GM12878 (cell line): ENCODE measurements at regions not wholly inside any gene's neighbourhood (a gene's known extent, or its start where the extent isn't known, plus 50 kb on each side); places are given as distances from the start of the nearest gene placed in this dataset.

Experiments
- CHD1 ChIP-seq: IDR thresholded peaks from 2 replicates; pipeline ENCODE4 v1.6.1; 2012; ENCODE audit warnings: low read depth, low read length, improper control_type of control experiment
- CTCF ChIP-seq, 3 experiments: IDR thresholded peaks in 2 of 3; conservative IDR thresholded peaks in 1 of 3; 2 replicates each; pipeline ENCODE4 v1.5.1; 2011; ENCODE audit warnings: low read depth in 3 of 3, low read length in 3 of 3, mild to moderate bottlenecking in 3 of 3, control low read depth in 2 of 3, moderate library complexity in 2 of 3, inconsistent platforms in 1 of 3, mixed read lengths in 1 of 3; ENCODE audit not compliant: control insufficient read depth in 2 of 3, insufficient read depth in 1 of 3; ENCODE audit errors: extremely low read depth in 1 of 3
- KAT2A ChIP-seq: conservative IDR thresholded peaks from 2 replicates; pipeline ENCODE4 v1.6.1; 2011; ENCODE audit warnings: low read depth, low read length; ENCODE audit not compliant: control insufficient read depth
- SMC3 ChIP-seq: IDR thresholded peaks from 2 replicates; pipeline ENCODE4 v1.6.1; 2011; ENCODE audit warnings: low read length, improper control_type of control experiment, borderline replicate concordance
- SREBF2 ChIP-seq: IDR thresholded peaks from 2 replicates; pipeline ENCODE4 v1.6.1; 2012; ENCODE audit warnings: mild to moderate bottlenecking, low read length
- YY1 ChIP-seq: IDR thresholded peaks from 2 replicates; pipeline ENCODE4 v1.6.1; 2011; ENCODE audit warnings: low read depth, mild to moderate bottlenecking, low read length

GRCh38 chr17:13405080-13405479 is 196.6 kb downstream of the HS3ST3A1 start:
- TF ChIP-seq SMC3 (no peak), SREBF2 (no peak), YY1 (no peak), CHD1 (no peak), KAT2A (no peak), CTCF (IDR thresholded peaks at IDR 0.05 in 2 of 3, conservative IDR thresholded peaks at IDR 0.05 in 1 of 3; ENCODE audit: control insufficient read depth in 2 of 3, extremely low read depth in 1 of 3, insufficient read depth in 1 of 3, low read depth in 3 of 3, low read length in 3 of 3) (no peak)
